NCI-H510A treated with DMSO at 0.1 percent for 48 hours (cell line): ENCODE measurements at regions not wholly inside any gene's neighbourhood (a gene's known extent, or its start where the extent isn't known, plus 50 kb on each side); places are given as distances from the start of the nearest gene placed in this dataset.
A peak's percentile ranks its signal among the peaks of the same experiment; 100 is the strongest.

Source experiments
- DNase-seq: peaks from one replicate; lab custom pipeline; 2025; lab: John Stamatoyannopoulos, UW

GRCh38 chr14:98714626-98715425, 557.2 kb downstream of the BCL11B start:
- DNase-seq = no peak

- no peak for DNase-seq
Measured at GRCh38 chr14:98716133-98716532, 555.9 kb downstream of the BCL11B start.

DNA sequence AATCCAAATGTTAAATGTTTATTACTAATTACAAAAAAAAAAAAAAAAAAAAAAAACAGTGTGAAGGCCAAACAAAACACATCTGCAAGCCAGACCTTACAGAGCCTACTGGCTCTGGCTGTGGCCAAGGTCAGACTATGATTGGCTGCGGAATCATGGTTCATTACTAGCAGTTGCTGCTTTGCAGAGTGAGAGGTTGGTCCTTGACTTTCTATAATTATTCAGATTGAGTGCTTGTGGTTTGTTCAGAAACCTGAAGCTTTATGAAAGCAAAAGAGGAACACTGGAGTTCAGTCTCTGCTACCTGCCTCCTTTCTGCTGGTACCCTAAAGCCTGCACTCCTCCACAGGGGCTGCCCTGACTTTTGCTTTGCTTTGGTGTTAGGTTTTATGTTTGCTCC, 550.9 kb downstream of the BCL11B start:
- peak; percentile 8 for DNase-seq

GRCh38 chr14:98724734-98725133, 547.3 kb downstream of the BCL11B start:
- DNase-seq = no peak

DNA sequence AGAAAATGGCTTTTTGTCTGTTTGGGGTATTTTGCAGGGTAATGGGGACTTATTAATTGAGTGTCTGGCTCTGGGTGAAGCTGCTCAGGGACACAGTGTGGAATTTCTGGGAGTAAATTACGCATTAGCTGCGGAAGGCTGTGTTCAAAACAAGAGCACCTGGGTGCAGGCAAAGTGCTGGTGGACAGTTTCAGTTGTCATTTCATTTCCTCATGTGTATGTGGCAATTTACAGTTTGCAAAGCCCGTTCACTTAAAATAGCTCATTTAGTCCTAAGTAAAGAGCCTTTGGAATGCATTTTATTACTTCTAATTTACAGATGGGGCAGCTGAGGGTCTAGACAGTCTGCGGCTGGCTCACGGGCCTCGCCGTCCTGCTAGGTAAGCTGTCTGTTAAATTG, 546.8 kb downstream of the BCL11B start:
- no peak for DNase-seq

DNA sequence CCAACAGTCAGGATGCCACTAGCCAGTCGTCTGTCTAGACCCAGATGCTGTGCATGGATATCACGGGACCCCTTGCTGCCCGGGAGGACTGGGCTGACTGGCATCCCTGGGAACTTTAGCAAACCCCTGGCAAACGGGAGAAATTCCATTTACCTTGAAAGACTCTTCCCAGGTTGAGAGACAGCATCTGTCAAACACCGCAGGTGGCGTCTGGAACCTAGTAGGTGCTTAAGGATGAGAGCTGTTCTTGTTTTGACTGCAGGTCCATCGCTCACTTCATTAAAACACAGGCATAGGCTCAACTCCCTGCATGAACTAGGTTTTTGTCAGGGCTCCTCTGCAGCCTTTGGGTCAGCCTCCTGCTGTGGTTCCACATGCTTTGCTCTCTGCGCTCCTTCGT, 546.3 kb downstream of the BCL11B start:
- no peak for DNase-seq

DNA sequence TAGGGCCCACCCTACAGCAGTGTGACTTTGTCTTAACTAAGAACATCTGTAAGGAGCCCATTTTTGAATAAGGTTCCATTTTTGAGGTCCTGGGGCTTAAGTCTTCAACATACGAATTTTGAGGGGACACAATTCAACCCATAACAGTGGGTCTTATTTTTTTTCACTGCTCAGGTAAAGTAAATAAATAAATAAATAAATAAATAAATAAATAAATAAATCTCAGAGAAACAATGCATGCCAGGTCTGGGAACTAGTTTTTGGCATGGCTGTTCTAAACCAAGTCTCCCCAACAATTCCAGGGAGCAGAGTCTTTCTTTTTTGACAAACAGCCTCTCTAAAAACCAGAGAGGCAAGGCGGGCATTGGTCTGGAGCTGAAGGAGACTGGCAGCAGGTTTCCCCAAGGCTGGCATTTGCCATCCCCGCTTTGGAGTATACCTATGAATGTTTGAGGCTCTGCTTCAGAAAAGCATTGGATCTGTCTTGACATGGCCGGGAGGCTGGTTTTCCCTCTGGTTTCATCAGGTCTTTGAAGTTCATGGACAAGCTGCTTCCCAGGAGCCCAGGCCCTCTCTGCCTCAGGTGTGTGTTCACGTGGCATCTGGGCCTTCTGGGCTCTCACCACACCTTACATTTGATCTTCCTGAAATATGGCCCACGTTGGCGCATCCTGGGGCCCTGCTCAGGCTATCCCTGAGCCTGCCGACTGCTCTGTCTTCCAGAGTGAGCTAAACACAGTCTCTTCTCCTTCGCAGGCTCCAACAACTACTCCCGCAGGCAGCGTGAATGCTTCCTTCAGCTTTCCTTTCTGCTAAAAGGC, 545.2 kb downstream of the BCL11B start:
- no peak for DNase-seq

- DNase-seq = no peak
Measured at GRCh38 chr14:98728024-98728423, 544.0 kb downstream of the BCL11B start.

DNA sequence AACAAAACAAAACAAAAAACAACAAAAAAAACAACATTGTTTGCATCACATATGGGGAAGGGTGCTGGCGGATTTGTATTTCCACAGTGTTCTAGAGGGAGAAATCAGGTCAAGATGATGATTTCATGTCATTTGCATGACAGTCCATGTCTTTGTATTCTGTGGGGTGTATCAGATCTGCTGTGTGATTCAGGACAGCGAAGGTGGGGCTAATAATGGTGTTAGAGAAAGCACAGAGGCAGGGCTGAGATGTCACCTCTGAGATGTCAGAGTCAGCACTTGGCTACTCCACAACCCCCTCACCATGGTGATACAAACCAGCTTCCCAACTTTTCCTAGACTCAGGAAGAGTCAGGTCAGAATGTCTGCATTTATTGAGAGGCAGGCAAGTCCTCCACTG, 543.2 kb downstream of the BCL11B start:
- DNase-seq = no peak

DNA sequence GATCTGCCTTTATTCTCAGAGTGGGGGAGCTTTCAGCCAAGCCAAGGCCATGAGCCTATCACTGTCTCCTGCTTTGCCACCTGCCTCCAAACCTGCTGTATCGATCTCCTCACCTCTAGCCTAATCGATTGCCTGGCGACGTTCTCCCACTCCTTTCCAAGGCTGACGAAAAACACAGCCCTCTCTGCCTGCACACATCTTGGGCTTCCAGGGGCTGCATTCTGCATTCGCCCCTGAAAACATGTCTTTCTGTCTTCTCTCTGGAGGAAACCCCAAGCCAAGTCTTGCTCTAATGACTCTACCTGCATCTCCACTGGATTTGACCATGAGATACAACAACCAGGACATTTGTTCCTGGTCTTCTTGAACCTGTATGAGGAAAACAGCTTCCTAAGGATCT, 540.7 kb downstream of the BCL11B start:
- DNase-seq = no peak

GRCh38 chr14:98731701-98732100, 540.3 kb downstream of the BCL11B start:
- no peak for DNase-seq

DNA sequence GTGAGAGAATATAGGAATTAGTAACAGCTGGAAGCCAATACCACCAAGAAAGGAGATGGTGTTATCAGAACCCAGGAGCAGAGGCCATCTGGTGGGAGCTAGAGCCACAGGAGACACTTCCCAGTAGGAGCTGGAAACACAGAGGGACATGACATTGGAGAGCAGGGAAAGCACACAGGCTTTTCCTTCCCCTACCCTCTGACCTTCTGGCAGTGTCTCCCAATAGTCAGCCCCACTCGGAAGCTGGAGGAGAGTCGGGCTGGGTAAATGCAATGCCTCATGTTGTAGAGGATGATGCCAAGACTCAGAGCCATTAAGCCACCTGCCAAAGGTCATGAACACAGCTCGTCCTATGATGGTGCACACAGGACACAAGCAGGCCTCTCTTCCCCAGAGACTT, 538.5 kb downstream of the BCL11B start:
- DNase-seq = no peak

DNA sequence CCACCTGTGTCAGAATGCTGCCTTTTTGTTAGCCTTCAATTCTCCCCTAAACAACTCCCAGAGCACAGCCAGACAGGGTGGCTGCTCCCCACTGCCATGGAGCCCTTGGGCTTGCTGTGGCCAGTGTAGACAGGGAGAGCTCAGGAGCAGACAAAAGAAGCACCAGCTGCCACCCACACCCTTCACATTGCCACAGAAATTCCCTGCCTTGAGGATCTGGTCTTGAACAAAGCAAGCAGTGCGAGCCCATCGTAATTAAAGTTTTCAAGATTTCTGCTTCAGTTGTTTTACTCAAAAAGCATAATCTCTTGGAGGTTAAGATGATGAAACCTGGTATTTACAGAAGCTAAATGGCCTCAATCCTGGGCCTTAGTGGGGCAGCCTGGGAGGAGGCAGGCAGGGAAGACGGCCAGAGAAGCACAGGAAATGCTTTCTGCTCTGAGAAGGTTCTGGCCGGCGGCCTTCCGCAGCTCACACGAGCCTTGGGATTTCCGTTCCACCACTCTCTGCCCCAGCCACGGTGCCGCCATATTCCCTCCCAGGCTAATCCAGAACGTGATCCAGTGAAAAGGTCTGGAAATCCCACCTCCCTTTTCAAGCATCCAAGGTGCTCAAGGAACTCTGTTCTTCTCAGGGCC, 535.2 kb downstream of the BCL11B start:
- no peak for DNase-seq

- DNase-seq = no peak
Measured at GRCh38 chr14:98741523-98741922, 530.5 kb downstream of the BCL11B start.

GRCh38 chr14:98742001-98742400, 530.0 kb downstream of the BCL11B start:
- DNase-seq = peak; percentile 3

- DNase-seq = no peak
Measured at GRCh38 chr14:98743536-98743935, 528.5 kb downstream of the BCL11B start.

GRCh38 chr14:98748966-98749365, 523.0 kb downstream of the BCL11B start:
- no peak for DNase-seq

- DNase-seq = no peak
Measured at GRCh38 chr14:98751110-98751509, 520.9 kb downstream of the BCL11B start.

DNA sequence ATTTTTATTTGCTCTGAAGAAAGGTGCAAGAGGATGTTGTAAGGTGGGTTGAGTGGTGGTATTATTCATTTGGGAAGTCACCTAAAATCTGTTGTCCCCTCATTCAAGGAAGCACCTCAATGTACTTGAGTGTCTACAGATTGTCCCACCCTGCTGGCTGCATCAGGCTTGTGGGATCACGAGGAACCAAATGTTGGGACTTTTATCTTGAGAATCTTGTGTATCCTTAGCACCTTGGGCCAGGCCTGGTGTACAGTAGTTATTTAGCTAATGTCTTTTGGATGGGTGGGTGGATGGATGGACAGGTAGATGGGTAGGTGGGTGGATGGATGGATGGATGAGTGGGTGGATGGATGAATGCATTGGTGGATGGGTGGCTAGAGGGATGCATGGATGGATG, 519.3 kb downstream of the BCL11B start:
- DNase-seq = no peak

GRCh38 chr14:98754343-98755020, 517.5 kb downstream of the BCL11B start:
- no peak for DNase-seq

GRCh38 chr14:98756749-98757148, 515.2 kb downstream of the BCL11B start:
- no peak for DNase-seq

DNA sequence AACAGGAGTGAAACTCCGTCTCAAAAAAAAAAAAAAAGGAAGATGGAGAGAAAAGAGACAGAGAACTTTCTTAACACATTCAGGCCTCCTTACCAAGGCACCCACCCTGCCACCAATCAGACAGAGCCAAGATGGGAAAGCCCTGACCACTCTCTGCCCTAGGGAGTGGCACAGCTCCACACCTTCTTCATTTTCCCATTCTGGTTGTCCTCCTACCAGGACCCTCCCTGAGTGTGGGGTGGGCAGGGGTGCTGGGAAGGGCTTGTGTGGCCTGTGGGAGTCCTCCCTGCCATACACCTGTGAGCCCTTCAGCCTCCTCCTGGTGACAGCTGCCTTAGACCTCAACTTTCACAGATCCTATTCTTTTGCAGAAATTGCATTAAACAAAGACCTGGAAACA, 513.6 kb downstream of the BCL11B start:
- no peak for DNase-seq
